Dermis microvascular lymphatic vessel endothelial cell (primary cell): ENCODE measurements at regions not wholly inside any gene's neighbourhood (a gene's known extent, or its start where the extent isn't known, plus 50 kb on each side); places are given as distances from the start of the nearest gene placed in this dataset.
A peak's percentile ranks its signal among the peaks of the same experiment; 100 is the strongest.
"Not testable (repeated sequence)": the region's sequence is repeated elsewhere in the genome, so short reads cannot be mapped to it uniquely, and the experiment has no call there.

Experiments
- DNase-seq, 2 donors: peaks; one replicate each; pipeline versions ENCODE4 v3.0.0 to v3.0.0-alpha.2; 2010; ENCODE audit warnings: low read depth in 2 of 2

DNA sequence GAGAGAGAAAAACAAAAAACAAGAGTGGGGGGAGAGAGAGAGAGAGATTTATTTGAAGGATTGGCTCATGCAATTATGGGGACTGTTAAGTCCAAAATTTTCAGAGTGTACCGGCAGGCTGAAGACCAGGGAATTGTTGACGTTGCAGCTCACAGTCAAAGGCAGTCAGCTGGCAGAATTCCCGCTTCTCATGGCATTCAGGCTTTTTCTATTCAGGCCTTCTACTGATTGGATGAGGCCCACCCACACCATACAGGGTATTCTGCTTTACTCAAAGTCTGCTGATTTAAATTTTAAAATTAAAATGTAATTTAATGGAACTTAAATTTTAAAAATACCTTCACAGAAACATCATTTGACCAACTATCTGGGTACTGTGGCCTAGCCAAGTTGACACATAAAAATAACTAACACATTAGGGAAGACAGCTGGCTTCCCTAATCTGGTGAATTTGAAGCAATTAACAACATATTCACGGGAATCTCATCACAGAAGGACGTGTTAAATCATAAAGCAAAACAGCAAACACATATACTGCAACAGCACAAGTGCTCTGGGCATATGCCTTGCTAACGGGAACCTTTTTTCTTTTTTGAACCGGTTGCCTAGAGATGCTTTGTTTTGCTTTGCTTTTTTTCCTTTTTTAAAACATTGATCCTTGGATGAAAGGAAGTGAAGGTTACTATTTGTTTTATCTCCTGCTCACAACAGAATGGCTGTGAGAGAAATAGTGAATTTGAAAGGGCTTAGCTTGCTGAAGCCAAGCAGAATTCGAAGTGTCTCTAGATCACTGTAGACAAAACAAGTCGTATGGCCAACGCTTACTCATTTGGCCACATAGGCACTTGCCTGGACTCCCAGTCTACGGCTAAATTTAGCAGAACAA is 505.1 kb downstream of the IRS2 start:
- DNase-seq, result peak in 1 of 2 donors; percentile 14

GRCh38 chr13:109276261-109276660 is 510.1 kb downstream of the IRS2 start:
- no peak for DNase-seq

- no peak for DNase-seq
These were observed 510.5 kb downstream of the IRS2 start for GRCh38 chr13:109275852-109276251.

- peak in 1 of 2 donors; percentile 18 for DNase-seq
These were observed 511.1 kb downstream of the IRS2 start for GRCh38 chr13:109275139-109275745.

- DNase-seq, result no peak
These were observed 512.1 kb downstream of the IRS2 start for GRCh38 chr13:109274188-109274821.

DNA sequence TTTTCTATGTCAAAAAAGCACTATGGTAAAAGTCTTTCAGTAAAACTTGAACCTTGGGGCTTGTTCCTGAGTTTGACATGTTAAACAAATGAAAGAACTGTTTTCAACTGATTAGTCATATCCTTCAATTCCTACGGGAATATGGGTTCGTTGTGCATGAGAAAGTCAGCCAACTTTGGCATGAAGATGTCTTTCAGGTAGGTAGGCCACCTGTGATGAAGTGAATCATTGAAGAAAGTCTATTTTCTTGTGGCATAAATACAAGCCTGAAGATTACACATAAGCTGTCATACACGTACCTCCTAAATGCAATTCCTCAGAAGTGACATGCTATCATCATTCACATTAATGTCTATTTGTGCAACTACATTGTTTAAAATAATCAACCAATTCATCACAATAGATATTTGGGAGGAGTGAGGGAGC is 513.0 kb downstream of the IRS2 start:
- DNase-seq, result no peak

- DNase-seq, result no peak
These were observed 513.6 kb downstream of the IRS2 start for GRCh38 chr13:109272595-109273325.

GRCh38 chr13:109271555-109272541 is 514.5 kb downstream of the IRS2 start:
- no peak for DNase-seq

- no peak for DNase-seq
These were observed 515.3 kb downstream of the IRS2 start for GRCh38 chr13:109271061-109271460.

GRCh38 chr13:109269381-109269780 is 517.0 kb downstream of the IRS2 start:
- DNase-seq, result not testable (repeated sequence)

- not testable (repeated sequence) for DNase-seq
These were observed 517.9 kb downstream of the IRS2 start for GRCh38 chr13:109268492-109268891.

DNA sequence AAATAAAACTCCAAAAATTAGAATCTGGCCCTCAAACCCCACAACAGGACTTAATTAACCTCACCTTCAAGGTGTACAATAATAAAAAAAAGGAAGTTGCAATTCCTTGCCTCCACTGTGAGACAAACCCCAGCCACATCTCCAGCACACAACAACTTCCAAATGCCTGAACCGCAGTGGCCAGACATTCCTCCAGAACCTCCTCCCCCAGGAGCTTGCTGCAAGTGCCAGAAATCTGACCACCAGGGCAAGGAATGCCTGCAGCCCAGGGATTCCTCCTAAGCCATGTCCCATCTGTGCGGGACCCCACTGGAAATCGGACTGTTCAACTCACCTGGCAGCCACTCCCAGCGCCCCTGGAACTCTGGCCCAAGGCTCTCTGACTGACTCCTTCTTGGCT is 519.0 kb downstream of the IRS2 start:
- not testable (repeated sequence) for DNase-seq

DNA sequence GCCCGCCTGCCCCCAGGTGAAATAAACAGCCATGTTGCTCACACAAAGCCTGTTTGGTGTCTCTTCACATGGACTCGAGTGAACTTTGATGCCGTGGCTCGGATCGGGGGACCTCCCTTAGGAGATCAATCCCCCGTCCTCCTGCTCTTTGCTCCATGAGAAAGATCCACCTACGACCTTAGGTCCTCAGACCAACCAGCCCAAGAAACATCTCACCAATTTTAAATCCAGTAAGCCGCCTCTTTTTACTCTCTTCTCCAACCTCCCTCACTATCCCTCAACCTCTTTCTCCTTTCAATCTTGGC is 521.0 kb downstream of the IRS2 start:
- DNase-seq, result not testable (repeated sequence)

GRCh38 chr13:109264603-109265437 is 521.6 kb downstream of the IRS2 start:
- peak in 1 of 2 donors; percentile 2 for DNase-seq

DNA sequence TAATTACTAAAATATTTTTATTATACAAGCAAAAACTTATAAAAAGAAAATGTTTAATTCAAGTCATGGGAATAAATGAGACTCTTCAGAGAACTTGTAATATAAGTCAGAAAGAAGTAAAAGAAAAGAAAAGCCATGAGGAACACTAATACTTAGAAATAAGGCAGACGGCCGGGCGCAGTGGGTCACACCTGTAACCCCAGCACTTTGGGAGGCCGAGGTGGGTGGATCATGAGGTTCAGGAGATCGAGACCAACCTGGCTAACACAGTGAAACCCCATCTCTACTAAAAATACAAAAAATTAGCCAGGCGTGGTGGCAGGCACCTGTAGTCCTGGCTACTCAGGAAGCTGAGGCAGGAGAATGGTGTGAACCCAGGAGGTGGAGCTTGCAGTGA is 528.6 kb downstream of the IRS2 start:
- DNase-seq, result not testable (repeated sequence)
